Panc1 (cell line): ENCODE measurements at regions not wholly inside any gene's neighbourhood (a gene's known extent, or its start where the extent isn't known, plus 50 kb on each side); places are given as distances from the start of the nearest gene placed in this dataset.

ENCODE experiments used
- ATAC-seq: fragments of 200-7000 bp; cut with Tn5 transposase; 2 replicates; pipeline ENCODE4 v1.9.1; 2020; ENCODE audit warnings: mild to moderate bottlenecking, moderate library complexity
- BruUV-seq: library from RNA; stranded (reverse); fragments of 400-500 nt; replicated peaks from 2 replicates; lab custom pipeline; 2021; lab: Mats Ljungman, UMichigan
- CTCF ChIA-PET: fragments of 300-600 bp; sonication (Branson Sonifier 250); formaldehyde crosslinking; loops from one replicate; lab custom pipeline; 2022; ENCODE audit warnings: antibody characterized with exemption; lab: Charles Lee
- POLR2A ChIA-PET: fragments of 300-600 bp; sonication (Branson Sonifier 250); formaldehyde crosslinking; loops from one replicate; lab custom pipeline; 2022; ENCODE audit warnings: antibody characterized with exemption; lab: Charles Lee
- DNase-seq: peaks from one replicate; pipeline ENCODE4 v3.0.0-alpha.2; 2010; ENCODE audit warnings: low read depth, low spot score
- H3K27ac ChIP-seq: 2 replicates; pipeline ENCODE4 v1.5.1; 2011; ENCODE audit warnings: mild to moderate bottlenecking, low read length, inconsistent platforms
- H3K27me3 ChIP-seq: fragments of 200-500 bp; sonication (Bioruptor generic); 2 replicates; pipeline ENCODE4 v1.6.0; 2014; ENCODE audit warnings: low read length, inconsistent platforms; ENCODE audit not compliant: control insufficient read depth, insufficient read depth
- H3K36me3 ChIP-seq: fragments of 200-500 bp; sonication (Bioruptor generic); 2 replicates; pipeline ENCODE4 v1.5.1; 2014; ENCODE audit warnings: inconsistent platforms, mild to moderate bottlenecking, low read length, moderate library complexity; ENCODE audit not compliant: control insufficient read depth, insufficient read depth
- H3K4me1 ChIP-seq: 2 replicates; pipeline ENCODE4 v1.5.1; 2011; ENCODE audit warnings: inconsistent platforms, mild to moderate bottlenecking, low read length, moderate library complexity; ENCODE audit not compliant: control insufficient read depth, insufficient read depth
- H3K4me3 ChIP-seq, 2 experiments: 2 replicates each; pipeline ENCODE4 v1.5.1; 2011 to 2012; ENCODE audit warnings: low read depth in 2 of 2, low read length in 2 of 2, mild to moderate bottlenecking in 2 of 2, inconsistent platforms in 1 of 2, moderate library complexity in 1 of 2
- H3K9me3 ChIP-seq: fragments of 200-500 bp; sonication (Bioruptor generic); 2 replicates; pipeline ENCODE4 v1.5.1; 2014; ENCODE audit warnings: low read depth, mild to moderate bottlenecking, inconsistent platforms, low read length, moderate library complexity; ENCODE audit not compliant: control insufficient read depth, insufficient read depth
- POLR2AphosphoS5 ChIP-seq: IDR thresholded peaks from 2 replicates; pipeline ENCODE4 v1.6.1; 2012; ENCODE audit warnings: mild to moderate bottlenecking, low read depth, low read length, moderate library complexity
- SIN3A ChIP-seq: IDR thresholded peaks from 2 replicates; pipeline ENCODE4 v1.6.1; 2012; ENCODE audit warnings: low read depth, mild to moderate bottlenecking, low read length, moderate library complexity, borderline replicate concordance; ENCODE audit not compliant: insufficient read depth
- TCF7L2 ChIP-seq: IDR thresholded peaks from 2 replicates; pipeline ENCODE4 v1.6.1; 2011; ENCODE audit warnings: mild to moderate bottlenecking, low read depth, low read length, inconsistent platforms
- in situ Hi-C: cut with HindIII; loops from 2 replicates; pipeline ENCODE4 v1.10.0; 2016; ENCODE audit warnings: low sequenced_read_pairs, low pct_unique_long_range_greater_than_20kb
- intact Hi-C: fragments of 100-400 bp; cut with micrococcal nuclease; formaldehyde crosslinking; loops from one replicate; pipeline ENCODE4 v1.10.0; 2022; ENCODE audit not compliant: unreplicated experiment
- TF ChIP-seq, protein P1 (sequence below), 2 experiments: IDR thresholded peaks; 2 replicates each; pipeline ENCODE4 v1.6.1; 2011 to 2012; ENCODE audit warnings: low read depth in 2 of 2, control low read depth in 1 of 2, low read length in 1 of 2, mild to moderate bottlenecking in 1 of 2, moderate library complexity in 1 of 2; ENCODE audit not compliant: insufficient read depth in 1 of 2
- TF ChIP-seq, protein P2 (sequence below): fragments of 450-650 bp; IDR thresholded peaks from 2 replicates; pipeline ENCODE4 v1.5.1; 2017; ENCODE audit warnings: mild to moderate bottlenecking

DNA sequence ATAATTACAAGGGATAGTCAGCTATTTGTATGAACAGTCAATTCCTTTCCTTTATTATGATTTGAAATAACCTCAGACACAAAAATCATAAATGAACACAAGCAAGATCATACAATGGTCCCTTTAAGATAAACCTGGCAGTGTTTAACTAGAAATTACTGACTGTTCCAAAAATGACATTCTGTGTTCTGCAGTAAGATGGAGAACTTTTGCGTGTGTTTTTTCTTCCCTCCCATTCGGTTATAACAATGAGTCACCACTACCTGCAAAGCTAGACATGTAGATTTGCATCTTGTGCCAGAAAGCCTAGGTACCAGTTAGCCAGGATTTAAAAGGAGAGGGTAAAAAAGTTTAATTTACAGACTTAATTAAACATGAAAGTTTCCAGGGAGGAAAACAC lies 248.2 kb upstream of the ADAMTS9 start:
- POLR2A ChIA-PET, result no interaction called here
- Histone ChIP-seq H3K4me3 (no peak overlapping the region), H3K4me1 (no peaks in the 10 kb centered on the region), H3K27me3 (no peaks in the 10 kb centered on the region), H3K36me3 (no peaks in the 10 kb centered on the region), H3K9me3 (no peaks in the 10 kb centered on the region), H3K27ac (no peak overlapping the region)
- DNase-seq, result no peak
- in situ Hi-C loops, result no loop called here
- no TSS peak for BruUV-seq
- intact Hi-C loops, result no loop called here
- CTCF ChIA-PET, result no interaction called here
- no peak for ATAC-seq
- TF ChIP-seq TCF7L2 (no peak), POLR2AphosphoS5 (no peak), SIN3A (no peak)
- TF ChIP-seq, protein P1, sequence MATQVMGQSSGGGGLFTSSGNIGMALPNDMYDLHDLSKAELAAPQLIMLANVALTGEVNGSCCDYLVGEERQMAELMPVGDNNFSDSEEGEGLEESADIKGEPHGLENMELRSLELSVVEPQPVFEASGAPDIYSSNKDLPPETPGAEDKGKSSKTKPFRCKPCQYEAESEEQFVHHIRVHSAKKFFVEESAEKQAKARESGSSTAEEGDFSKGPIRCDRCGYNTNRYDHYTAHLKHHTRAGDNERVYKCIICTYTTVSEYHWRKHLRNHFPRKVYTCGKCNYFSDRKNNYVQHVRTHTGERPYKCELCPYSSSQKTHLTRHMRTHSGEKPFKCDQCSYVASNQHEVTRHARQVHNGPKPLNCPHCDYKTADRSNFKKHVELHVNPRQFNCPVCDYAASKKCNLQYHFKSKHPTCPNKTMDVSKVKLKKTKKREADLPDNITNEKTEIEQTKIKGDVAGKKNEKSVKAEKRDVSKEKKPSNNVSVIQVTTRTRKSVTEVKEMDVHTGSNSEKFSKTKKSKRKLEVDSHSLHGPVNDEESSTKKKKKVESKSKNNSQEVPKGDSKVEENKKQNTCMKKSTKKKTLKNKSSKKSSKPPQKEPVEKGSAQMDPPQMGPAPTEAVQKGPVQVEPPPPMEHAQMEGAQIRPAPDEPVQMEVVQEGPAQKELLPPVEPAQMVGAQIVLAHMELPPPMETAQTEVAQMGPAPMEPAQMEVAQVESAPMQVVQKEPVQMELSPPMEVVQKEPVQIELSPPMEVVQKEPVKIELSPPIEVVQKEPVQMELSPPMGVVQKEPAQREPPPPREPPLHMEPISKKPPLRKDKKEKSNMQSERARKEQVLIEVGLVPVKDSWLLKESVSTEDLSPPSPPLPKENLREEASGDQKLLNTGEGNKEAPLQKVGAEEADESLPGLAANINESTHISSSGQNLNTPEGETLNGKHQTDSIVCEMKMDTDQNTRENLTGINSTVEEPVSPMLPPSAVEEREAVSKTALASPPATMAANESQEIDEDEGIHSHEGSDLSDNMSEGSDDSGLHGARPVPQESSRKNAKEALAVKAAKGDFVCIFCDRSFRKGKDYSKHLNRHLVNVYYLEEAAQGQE (IDR thresholded peaks at IDR 0.05; ENCODE audit: insufficient read depth in 1 of 2, low read depth in 2 of 2, low read length in 1 of 2), result no peak
- TF ChIP-seq, protein P2, sequence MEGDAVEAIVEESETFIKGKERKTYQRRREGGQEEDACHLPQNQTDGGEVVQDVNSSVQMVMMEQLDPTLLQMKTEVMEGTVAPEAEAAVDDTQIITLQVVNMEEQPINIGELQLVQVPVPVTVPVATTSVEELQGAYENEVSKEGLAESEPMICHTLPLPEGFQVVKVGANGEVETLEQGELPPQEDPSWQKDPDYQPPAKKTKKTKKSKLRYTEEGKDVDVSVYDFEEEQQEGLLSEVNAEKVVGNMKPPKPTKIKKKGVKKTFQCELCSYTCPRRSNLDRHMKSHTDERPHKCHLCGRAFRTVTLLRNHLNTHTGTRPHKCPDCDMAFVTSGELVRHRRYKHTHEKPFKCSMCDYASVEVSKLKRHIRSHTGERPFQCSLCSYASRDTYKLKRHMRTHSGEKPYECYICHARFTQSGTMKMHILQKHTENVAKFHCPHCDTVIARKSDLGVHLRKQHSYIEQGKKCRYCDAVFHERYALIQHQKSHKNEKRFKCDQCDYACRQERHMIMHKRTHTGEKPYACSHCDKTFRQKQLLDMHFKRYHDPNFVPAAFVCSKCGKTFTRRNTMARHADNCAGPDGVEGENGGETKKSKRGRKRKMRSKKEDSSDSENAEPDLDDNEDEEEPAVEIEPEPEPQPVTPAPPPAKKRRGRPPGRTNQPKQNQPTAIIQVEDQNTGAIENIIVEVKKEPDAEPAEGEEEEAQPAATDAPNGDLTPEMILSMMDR, result no peak

DNA sequence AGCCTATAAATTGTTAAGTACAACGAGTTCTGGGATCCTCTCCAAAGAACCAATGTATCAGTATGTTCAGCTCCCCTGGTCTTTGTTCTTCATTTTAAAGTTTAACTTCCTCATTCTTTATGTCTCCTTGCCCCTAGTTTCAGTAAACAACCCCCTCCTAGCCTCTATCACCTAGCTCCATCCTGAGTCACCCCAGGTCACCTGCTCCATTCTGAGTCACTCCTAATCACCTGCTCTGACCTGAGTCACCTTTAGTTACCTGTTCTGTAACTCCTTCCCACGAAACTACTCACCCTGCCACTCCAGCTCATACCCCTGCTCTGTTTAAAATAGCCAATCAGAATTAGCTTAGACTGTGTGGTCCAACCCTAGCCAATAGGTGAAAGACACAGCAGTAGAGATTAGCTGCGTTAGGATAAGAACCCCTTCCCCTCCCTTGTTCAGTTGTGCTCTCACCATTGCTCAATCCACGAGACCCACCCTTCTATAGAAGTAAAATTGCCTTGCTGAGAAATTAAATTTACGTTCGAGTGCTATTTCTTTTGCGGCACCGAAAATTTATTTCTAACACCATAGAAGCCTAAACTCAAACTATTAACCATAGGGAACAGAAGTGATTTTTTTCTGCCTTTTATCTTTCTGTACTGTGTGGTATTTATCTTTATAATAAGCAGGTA lies 245.0 kb upstream of the ADAMTS9 start:
- TF ChIP-seq, protein P1 (IDR thresholded peaks at IDR 0.05; ENCODE audit: insufficient read depth in 1 of 2, low read depth in 2 of 2, low read length in 1 of 2), result no peak
- no peak for TF ChIP-seq TCF7L2
- TF ChIP-seq SIN3A, result no peak
- TF ChIP-seq POLR2AphosphoS5, result no peak
- TF ChIP-seq, protein P2, result no peak
- no peak overlapping the region for H3K27ac ChIP-seq
- ATAC-seq, result no peak
- in situ Hi-C loops, result no loop called here
- no peaks in the 10 kb centered on the region for H3K4me1 ChIP-seq
- H3K9me3 ChIP-seq, result no peaks in the 10 kb centered on the region
- CTCF ChIA-PET, result no interaction called here
- no peak overlapping the region for H3K4me3 ChIP-seq
- intact Hi-C loops, result no loop called here
- DNase-seq, result no peak
- H3K27me3 ChIP-seq, result no peaks in the 10 kb centered on the region
- POLR2A ChIA-PET, result no interaction called here
- no peaks in the 10 kb centered on the region for H3K36me3 ChIP-seq
- no TSS peak for BruUV-seq
